G401 (cell line): ENCODE measurements at regions not wholly inside any gene's neighbourhood (a gene's known extent, or its start where the extent isn't known, plus 50 kb on each side); places are given as distances from the start of the nearest gene placed in this dataset.

Experiments used
- DNase-seq: peaks from one replicate; pipeline ENCODE4 v3.0.0-alpha.2; 2015; ENCODE audit warnings: low spot score
- in situ Hi-C: cut with HindIII; loops from 2 replicates; pipeline ENCODE4 v1.10.0; 2016; ENCODE audit warnings: low sequenced_read_pairs, mixed read lengths

DNA sequence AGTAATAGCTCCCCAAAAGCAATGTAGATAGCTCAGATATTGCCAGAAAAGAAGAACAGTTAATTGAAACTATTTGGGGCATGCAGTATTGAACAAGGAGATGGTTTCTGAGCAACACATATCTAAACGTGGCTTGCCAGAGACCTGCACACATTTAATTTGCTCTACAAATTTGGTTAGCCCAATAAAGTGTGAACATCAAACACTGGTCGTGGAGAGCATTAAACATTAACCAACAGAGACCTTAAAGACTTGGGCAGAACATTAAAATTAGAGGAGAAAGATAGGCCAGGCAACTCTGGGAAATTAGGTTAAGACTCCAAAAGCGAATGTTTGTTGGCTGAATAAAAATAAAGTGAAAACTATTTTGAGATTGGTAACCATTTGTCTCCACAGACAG, 61.6 kb upstream of the ARID5B start:
- in situ Hi-C loops = no loop called here
- no peak for DNase-seq

DNA sequence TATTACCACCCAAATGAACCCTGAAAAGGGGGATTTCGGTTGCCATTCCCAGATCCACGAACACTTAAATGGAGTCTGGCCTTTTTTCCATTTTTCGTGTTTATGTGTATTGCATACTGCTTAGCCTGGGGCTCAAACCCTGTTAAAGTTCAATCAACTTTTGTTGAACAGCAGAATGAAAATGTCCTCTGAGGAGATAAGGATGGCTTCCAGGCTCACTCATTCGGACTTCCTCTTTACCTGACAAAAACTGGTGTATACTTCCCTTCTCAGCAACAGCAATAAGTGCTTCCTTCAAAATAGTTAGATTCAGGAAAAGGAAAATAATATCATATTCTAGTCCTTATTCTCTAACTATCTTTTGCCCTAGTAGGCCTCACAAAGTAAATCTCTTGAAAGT, 61.1 kb upstream of the ARID5B start:
- no peak for DNase-seq
- in situ Hi-C loops = no loop called here

DNA sequence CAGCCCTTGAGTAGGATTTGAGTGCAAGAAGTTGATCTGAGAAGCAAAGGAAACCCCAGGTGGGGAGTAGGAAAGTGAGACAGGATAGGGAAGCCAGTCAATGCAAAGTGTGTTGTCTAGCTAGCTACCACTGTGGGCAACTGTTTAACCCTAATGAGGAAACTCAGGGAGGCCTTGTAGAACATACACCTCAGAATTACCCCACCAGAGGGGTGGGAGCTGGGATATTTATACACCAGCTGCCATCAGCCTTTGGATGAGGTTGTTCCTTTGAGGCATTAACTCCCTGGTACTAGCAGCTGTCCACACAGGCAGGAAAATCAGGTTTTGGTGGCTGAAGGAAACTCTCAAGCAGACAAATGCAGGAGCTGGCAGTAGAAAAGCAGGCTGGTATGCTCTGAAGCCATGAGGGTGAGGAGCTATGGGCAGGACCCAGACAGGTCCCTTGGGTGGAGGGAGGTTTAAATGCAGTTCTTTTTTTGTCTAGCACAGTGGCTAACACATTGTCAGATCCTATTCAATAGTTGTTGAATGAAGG, 60.1 kb upstream of the ARID5B start:
- DNase-seq = no peak
- in situ Hi-C loops = no loop called here

DNA sequence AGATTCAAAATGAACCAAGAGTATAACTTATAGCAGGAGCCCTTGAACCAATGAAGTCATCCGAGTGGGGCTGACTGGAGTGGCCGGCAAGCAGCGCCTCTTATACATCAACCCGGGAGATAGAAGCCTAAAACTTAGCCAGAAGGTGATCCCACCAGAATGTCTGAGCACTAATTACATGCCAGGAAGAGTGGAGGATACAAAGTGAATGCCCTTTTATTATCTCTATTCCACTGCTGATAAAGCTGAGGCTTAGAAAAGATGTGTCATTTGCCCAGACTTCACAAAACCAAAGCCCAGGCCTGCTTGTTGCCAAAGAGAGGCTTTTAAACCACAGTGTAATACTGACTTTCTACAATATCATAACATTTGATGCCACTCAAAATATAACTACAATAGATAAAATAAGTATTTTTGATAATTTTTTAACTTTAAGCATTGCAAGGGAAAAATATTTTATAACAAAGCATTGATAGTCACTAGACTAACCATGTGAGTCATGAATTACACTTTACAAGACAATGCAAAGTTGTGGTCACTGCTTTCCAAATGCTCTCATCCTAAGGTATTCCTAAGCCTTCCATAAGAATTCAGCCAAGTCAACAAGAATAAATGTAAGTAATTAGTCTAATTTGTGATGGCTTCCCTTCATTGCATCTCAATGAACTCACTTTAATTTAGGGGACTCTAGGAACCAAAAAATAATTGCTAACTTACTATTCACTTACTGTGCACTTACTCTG, 58.6 kb upstream of the ARID5B start:
- in situ Hi-C loops = no loop called here
- no peak for DNase-seq

GRCh38 chr10:61844116-61844822, 57.2 kb upstream of the ARID5B start:
- in situ Hi-C loops = no loop called here
- no peak for DNase-seq

- in situ Hi-C loops = no loop called here
- DNase-seq = no peak
These were observed 56.1 kb upstream of the ARID5B start for GRCh38 chr10:61845196-61845949.

DNA sequence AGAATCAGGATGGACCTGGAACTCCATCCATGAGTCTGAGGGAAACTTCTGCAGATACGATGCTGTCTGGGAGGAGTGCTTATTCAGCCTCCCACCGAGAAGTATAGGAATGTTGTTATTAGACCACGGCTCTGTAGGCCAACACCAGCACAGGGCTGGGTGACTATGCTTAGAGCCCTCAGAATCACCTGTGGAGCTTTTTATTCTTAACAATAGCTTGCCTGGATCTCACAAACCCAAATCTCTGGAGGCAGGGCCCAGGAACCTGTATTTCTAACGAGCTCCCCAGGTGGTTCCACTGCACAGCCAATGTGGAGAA, 55.6 kb upstream of the ARID5B start:
- no peak for DNase-seq
- in situ Hi-C loops = no loop called here

DNA sequence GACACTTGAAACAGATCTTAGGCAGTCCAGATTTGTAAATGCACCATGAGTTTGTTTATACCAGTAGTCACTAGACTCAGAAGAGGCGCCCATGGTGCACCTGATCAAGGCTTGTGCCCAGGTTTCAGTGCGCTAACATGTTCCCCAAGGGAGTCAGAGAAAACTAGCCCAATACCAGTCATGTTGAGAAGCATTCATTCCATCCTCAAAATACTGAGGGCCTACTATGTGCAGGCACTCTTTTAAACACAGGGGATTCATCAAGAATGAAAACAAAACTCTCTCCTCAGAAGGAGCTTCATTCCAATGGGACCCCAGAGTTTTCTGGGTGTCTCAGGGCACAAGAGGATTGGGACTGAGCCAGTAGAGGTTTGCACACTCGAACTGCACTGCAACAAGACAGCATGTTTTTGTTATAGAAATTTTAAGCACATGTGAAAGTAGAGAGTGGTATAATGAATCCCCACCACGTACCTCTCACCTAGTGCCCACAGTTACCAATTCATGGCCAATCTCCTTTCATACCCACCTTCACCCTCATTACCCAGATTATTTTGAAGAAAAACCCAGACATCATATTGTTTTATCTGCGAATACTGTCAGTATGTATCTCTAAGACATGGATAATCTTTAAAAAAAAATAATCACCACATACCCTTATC, 55.0 kb upstream of the ARID5B start:
- DNase-seq = no peak

GRCh38 chr10:61847087-61847486, 54.4 kb upstream of the ARID5B start:
- in situ Hi-C loops = no loop called here
- DNase-seq = no peak

More for the DNA sequence above, 55.0 kb upstream of the ARID5B start:
- in situ Hi-C loops = no loop called here

DNA sequence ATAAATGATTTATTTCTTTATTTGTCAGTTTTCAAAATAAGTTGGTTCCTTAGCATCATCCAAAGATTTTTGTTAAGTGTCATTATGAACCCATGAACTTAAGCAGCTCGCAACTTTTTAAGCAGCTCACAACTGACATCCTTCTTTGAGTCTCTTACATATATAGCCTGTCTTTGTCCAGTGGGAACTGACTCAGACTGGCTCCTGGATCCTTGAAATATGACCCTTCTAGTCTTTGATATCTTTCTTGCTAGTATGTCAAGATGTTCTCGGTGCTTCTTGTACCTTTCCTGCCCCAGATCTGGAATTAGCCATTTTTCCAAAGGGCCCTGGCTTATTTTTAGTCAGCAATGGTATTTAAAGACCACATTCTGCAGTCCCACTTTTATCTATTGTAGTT, 53.9 kb upstream of the ARID5B start:
- in situ Hi-C loops = no loop called here
- DNase-seq = no peak

GRCh38 chr10:61850376-61850775, 51.1 kb upstream of the ARID5B start:
- in situ Hi-C loops = no loop called here
- DNase-seq = no peak
